Upper lobe of right lung (tissue), 1 donor: ENCODE measurements at regions not wholly inside any gene's neighbourhood (a gene's known extent, or its start where the extent isn't known, plus 50 kb on each side); places are given as distances from the start of the nearest gene placed in this dataset.

Experiments used
- ATAC-seq: fragments of 200-7000 bp; cut with Tn5 transposase; one replicate; pipeline ENCODE4 v1.9.1; 2020; ENCODE audit warnings: mild to moderate bottlenecking, moderate library complexity
- DNase-seq: peaks from one replicate; pipeline ENCODE4 v3.0.0-alpha.2; 2020
- H3K27ac ChIP-seq: fragments of 200-600 bp; one replicate; pipeline ENCODE4 v1.8.0; 2022
- H3K27me3 ChIP-seq: fragments of 200-600 bp; one replicate; pipeline ENCODE4 v1.8.0; 2022; ENCODE audit warnings: mild to moderate bottlenecking
- H3K36me3 ChIP-seq: fragments of 200-600 bp; one replicate; pipeline ENCODE4 v1.8.0; 2022
- H3K4me1 ChIP-seq: fragments of 200-600 bp; one replicate; pipeline ENCODE4 v1.8.0; 2022
- H3K4me3 ChIP-seq: fragments of 200-600 bp; one replicate; pipeline ENCODE4 v1.8.0; 2022; ENCODE audit warnings: mild to moderate bottlenecking
- H3K9me3 ChIP-seq: fragments of 200-600 bp; one replicate; pipeline ENCODE4 v1.8.0; 2022
- intact Hi-C: fragments of 100-400 bp; cut with DNase I; formaldehyde crosslinking; loops from one replicate; pipeline ENCODE4 v1.11.0; 2022
- TF ChIP-seq, protein P1 (sequence below): fragments of 200-600 bp; IDR thresholded peaks from one replicate; pipeline ENCODE4 v1.8.0; 2022; ENCODE audit warnings: antibody characterized with exemption
- donor health status: DM: no; HTN: yes; CAD: no; lungs with severe emphysema.

DNA sequence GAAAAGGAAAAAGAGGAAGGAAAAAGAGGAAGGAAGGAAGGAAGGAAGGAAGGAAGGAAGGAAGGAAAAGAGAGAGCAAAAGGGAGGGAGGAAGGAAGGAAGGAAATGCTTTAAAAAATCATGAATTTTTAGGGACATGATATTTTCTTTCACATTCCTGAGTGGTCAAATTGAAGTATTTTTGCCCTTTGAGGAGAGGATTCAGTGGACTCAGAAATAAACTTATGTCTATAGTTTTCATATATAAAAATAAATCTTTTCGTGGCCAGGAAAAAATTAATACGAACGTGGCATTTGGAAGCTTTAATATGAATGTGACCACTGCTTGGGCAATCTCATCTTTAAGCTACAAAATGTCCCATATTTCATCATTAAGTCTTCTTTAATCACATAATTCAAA lies 183.0 kb upstream of the TMCO5A start:
- H3K27ac ChIP-seq = no peak overlapping the region
- TF ChIP-seq, protein P1, sequence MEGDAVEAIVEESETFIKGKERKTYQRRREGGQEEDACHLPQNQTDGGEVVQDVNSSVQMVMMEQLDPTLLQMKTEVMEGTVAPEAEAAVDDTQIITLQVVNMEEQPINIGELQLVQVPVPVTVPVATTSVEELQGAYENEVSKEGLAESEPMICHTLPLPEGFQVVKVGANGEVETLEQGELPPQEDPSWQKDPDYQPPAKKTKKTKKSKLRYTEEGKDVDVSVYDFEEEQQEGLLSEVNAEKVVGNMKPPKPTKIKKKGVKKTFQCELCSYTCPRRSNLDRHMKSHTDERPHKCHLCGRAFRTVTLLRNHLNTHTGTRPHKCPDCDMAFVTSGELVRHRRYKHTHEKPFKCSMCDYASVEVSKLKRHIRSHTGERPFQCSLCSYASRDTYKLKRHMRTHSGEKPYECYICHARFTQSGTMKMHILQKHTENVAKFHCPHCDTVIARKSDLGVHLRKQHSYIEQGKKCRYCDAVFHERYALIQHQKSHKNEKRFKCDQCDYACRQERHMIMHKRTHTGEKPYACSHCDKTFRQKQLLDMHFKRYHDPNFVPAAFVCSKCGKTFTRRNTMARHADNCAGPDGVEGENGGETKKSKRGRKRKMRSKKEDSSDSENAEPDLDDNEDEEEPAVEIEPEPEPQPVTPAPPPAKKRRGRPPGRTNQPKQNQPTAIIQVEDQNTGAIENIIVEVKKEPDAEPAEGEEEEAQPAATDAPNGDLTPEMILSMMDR = no peak
- no peaks in the 10 kb centered on the region for H3K4me1 ChIP-seq
- H3K4me3 ChIP-seq = no peak overlapping the region
- no peaks in the 10 kb centered on the region for H3K27me3 ChIP-seq
- DNase-seq (no peak), ATAC-seq (no peak)
- H3K9me3 ChIP-seq = no peaks in the 10 kb centered on the region
- H3K36me3 ChIP-seq = no peaks in the 10 kb centered on the region
- intact Hi-C loops = no loop called here

DNA sequence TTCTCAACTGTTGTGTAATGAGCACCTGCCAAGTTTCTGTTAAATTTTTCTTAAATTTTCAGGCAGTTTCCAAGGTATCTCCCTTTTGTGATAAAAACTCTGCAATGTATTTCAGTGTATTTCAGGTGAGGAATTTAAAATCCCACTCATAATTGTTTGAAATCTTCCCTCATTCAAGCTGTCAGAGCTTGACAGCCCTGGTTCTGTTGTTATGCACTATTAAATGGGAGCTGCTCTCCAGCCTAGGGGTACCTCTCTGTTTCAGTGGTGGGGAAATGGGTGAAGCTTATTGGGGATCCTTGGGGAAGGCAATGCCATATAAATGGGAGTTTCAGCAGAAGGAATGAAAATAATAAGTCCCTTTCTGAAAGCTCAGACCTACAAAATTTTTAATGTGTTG lies 178.0 kb upstream of the TMCO5A start:
- H3K36me3 ChIP-seq = no peaks in the 10 kb centered on the region
- no peaks in the 10 kb centered on the region for H3K9me3 ChIP-seq
- no peak overlapping the region for H3K4me3 ChIP-seq
- no peaks in the 10 kb centered on the region for H3K4me1 ChIP-seq
- no peaks in the 10 kb centered on the region for H3K27me3 ChIP-seq
- H3K27ac ChIP-seq = no peak overlapping the region
- intact Hi-C loops = no loop called here
- DNase-seq = no peak
- TF ChIP-seq, protein P1 = no peak
- ATAC-seq = no peak

DNA sequence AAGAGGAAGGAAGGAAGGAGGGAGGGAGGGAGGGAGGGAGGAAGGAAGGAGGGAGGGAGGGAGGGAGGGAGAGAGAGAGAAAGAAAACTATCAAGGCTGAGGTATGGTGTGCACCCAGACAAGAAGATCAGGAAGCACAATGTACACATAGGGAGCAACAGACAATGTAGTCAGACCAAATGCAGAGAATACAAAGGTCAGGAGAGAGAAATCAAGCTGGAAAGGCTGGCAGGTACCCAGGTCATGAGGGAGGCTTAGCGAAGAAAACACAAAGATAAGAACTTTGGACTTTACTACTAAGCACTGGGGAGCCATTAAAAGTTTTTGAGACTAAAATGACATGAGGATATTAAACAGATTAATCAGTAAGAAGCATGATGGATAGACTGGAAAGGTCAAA lies 176.0 kb upstream of the TMCO5A start:
- no peak for DNase-seq
- TF ChIP-seq, protein P1 = no peak
- H3K27ac ChIP-seq = no peak overlapping the region
- H3K9me3 ChIP-seq = no peaks in the 10 kb centered on the region
- intact Hi-C loops = no loop called here
- H3K27me3 ChIP-seq = no peaks in the 10 kb centered on the region
- H3K36me3 ChIP-seq = no peaks in the 10 kb centered on the region
- H3K4me3 ChIP-seq = no peak overlapping the region
- no peaks in the 10 kb centered on the region for H3K4me1 ChIP-seq
- no peak for ATAC-seq

DNA sequence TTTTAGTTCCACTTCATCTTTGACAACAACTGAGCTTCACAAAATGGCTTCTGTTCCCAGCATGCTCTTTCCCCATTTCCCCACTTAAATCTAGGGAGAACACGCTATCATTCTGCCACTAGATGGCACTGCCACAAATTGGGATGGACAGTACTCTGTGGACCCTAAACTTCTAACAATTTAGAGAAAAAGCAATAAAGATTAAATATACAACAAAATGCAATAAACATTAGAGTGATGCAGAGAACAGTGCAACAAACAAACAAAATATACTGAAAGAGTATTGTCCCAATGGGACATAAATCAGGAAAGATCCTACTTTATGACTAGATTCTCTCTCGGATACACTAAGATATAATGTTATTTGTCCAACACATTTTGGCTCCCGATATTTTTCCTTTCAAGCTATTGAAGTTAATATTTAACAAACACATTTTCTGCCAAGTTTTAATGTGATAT lies 169.7 kb upstream of the TMCO5A start:
- TF ChIP-seq, protein P1 = peak; percentile 62
- H3K27ac ChIP-seq = no peak overlapping the region
- ATAC-seq (peak; percentile 77), DNase-seq (no peak)
- no peaks in the 10 kb centered on the region for H3K36me3 ChIP-seq
- H3K27me3 ChIP-seq = no peaks in the 10 kb centered on the region
- intact Hi-C loops = no loop called here
- H3K9me3 ChIP-seq = no peaks in the 10 kb centered on the region
- H3K4me1 ChIP-seq = no peaks in the 10 kb centered on the region
- H3K4me3 ChIP-seq = no peak overlapping the region

DNA sequence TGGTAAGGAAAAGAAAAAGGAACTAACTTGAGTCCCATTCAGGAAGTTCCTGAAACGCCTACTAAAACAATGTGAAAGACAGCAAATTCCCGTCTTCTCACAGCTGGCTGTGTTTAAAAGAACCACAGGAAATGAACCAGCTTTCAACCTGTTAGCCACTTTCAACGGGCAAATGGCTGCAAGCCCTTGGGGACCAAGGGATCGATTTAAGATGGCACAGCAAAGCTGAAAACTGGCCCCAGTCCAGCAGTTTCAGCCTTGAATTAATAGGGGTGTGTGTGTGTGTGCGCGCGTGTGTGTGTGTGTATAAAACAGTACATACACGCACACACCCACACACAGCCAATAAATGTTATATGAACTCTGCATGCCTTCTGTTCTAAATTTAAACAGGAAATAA lies 168.7 kb upstream of the TMCO5A start:
- no peak overlapping the region for H3K27ac ChIP-seq
- intact Hi-C loops = no loop called here
- H3K4me1 ChIP-seq = no peaks in the 10 kb centered on the region
- H3K36me3 ChIP-seq = no peaks in the 10 kb centered on the region
- no peak overlapping the region for H3K4me3 ChIP-seq
- DNase-seq (no peak), ATAC-seq (no peak)
- H3K27me3 ChIP-seq = no peaks in the 10 kb centered on the region
- TF ChIP-seq, protein P1 = no peak
- H3K9me3 ChIP-seq = no peaks in the 10 kb centered on the region

DNA sequence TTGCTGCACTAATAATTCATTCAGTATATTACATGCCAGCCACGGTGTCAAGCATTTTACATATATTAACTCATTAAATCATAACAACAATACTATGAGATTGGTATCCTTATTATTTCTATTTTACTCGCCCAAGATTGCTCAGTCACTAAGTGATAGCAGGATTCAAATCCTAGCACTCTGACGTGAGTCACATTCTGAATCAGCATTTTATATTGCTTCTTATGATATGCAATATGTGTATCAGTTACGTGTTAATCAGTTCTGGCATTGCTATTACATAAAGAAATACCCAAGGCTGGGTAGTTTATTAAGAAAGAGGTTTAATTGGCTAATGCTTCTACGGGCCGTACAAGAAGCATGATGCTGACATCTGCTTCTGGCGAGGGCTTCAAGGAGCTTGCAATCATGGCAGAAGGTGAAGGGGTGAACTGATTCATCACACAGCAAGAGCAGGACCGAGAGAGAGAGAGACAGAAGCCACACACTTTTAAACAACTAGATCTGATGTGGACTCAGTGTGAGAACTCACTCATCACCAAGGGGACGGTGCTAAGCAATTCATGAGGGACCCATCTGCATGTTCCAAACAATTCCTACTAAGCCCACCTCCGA lies 166.5 kb upstream of the TMCO5A start:
- TF ChIP-seq, protein P1 = no peak
- Histone ChIP-seq H3K4me3 (no peak overlapping the region), H3K4me1 (no peaks in the 10 kb centered on the region), H3K27me3 (no peaks in the 10 kb centered on the region), H3K27ac (no peak overlapping the region), H3K9me3 (no peaks in the 10 kb centered on the region), H3K36me3 (no peaks in the 10 kb centered on the region)
- ATAC-seq = no peak
- DNase-seq = no peak
- intact Hi-C loops = no loop called here
